RWPE1 (cell line): ENCODE measurements at regions not wholly inside any gene's neighbourhood (a gene's known extent, or its start where the extent isn't known, plus 50 kb on each side); places are given as distances from the start of the nearest gene placed in this dataset.

Experiments
- CTCF ChIA-PET: fragments of 350-600 bp; sonication (Branson Sonifier 250); formaldehyde crosslinking; extraction: SDS; loops from one replicate; lab custom pipeline; 2021; lab: Yijun Ruan, JAX
- POLR2A ChIA-PET: fragments of 400-600 bp; formaldehyde crosslinking; extraction: SDS; loops from one replicate; lab custom pipeline; 2020; ENCODE audit warnings: antibody characterized with exemption; ENCODE audit not compliant: low non-redundant PET; lab: Yijun Ruan, JAX
- DNase-seq: peaks from one replicate; pipeline ENCODE4 v3.0.0; 2012; ENCODE audit warnings: low spot score
- H3K27ac ChIP-seq: fragments of 450-650 bp; 2 replicates; pipeline ENCODE4 v1.5.1; 2017
- TF ChIP-seq, protein P1 (sequence below): fragments of 450-650 bp; conservative IDR thresholded peaks from 2 replicates; pipeline ENCODE4 v1.5.1; 2017; ENCODE audit warnings: low read depth, mild to moderate bottlenecking

- TF ChIP-seq, protein P1, sequence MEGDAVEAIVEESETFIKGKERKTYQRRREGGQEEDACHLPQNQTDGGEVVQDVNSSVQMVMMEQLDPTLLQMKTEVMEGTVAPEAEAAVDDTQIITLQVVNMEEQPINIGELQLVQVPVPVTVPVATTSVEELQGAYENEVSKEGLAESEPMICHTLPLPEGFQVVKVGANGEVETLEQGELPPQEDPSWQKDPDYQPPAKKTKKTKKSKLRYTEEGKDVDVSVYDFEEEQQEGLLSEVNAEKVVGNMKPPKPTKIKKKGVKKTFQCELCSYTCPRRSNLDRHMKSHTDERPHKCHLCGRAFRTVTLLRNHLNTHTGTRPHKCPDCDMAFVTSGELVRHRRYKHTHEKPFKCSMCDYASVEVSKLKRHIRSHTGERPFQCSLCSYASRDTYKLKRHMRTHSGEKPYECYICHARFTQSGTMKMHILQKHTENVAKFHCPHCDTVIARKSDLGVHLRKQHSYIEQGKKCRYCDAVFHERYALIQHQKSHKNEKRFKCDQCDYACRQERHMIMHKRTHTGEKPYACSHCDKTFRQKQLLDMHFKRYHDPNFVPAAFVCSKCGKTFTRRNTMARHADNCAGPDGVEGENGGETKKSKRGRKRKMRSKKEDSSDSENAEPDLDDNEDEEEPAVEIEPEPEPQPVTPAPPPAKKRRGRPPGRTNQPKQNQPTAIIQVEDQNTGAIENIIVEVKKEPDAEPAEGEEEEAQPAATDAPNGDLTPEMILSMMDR, result no peak
- DNase-seq, result no peak
- POLR2A ChIA-PET, result no interaction called here
- no peak overlapping the region for H3K27ac ChIP-seq
- CTCF ChIA-PET, result no interaction called here
These were observed 70.3 kb upstream of the MBIP start for GRCh38 chr14:36390718-36391117.

GRCh38 chr14:36383767-36384431 lies 63.5 kb upstream of the MBIP start:
- DNase-seq, result no peak
- CTCF ChIA-PET, result no interaction called here
- H3K27ac ChIP-seq, result peak overlapping the region; percentile 77
- POLR2A ChIA-PET, result no interaction called here
- TF ChIP-seq, protein P1, result no peak

- ChIA-PET CTCF (interaction anchor here (0.6 to 4.0 kb wide), 21 partner anchors 9 to 1507 kb away, joined by 3 to 44 read pairs (median 3); partner anchors contain the start of gene MBIP), POLR2A (no interaction called here)
- no peak overlapping the region for H3K27ac ChIP-seq
- TF ChIP-seq, protein P1, result peak; percentile 86
- DNase-seq, result peak; percentile 66
These were observed 53.7 kb upstream of the MBIP start for GRCh38 chr14:36373982-36374673.
